NCI-H128 (cell line): ENCODE measurements at regions not wholly inside any gene's neighbourhood (a gene's known extent, or its start where the extent isn't known, plus 50 kb on each side); places are given as distances from the start of the nearest gene placed in this dataset.
A peak's percentile ranks its signal among the peaks of the same experiment; 100 is the strongest.
"Not testable (repeated sequence)": the region's sequence is repeated elsewhere in the genome, so short reads cannot be mapped to it uniquely, and the experiment has no call there.

ENCODE experiments used
- DNase-seq: peaks from one replicate; lab custom pipeline; 2025; ENCODE audit not compliant: unreplicated experiment; lab: John Stamatoyannopoulos, UW

DNA sequence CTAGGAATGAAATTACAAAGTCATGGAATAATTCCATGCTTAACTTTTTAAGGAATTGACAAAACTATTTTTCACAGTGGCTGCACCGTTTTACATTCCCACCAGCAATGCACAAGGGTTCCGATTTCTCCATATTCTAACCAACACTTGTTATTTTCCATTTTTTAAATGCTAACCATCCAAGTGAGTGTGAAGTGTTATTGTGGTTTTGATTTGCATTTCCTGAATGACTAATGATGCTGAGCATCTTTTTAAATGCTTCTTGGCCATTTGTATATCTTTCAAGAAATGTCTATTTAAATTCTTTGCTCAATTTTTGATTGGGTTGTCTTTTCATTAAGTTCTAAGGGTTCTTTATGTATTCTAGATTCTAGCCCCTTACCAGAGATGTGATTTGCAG is 479.5 kb upstream of the SMARCA2 start:
- no peak for DNase-seq

- DNase-seq, result no peak
Measured at GRCh38 chr9:1536522-1537170, 478.5 kb upstream of the SMARCA2 start.

DNA sequence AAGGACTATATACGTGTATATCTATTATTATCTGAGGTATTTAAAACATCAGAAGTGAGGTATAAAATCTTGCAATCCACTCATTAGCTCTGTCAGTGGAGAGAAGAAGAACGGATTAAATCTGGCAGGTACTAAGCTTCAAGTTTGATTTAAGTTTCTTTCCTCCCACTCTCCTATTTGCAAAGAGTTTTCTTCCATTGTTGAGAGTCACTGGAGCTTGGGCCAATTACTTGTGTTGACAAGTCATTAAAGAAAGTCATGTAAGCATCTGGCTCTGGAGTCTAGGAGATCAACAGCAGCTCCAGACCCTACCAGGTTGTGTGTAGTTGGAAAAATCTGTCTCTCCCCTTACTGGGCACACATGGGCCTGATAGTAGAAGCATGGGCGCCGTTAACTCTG is 476.8 kb upstream of the SMARCA2 start:
- DNase-seq, result no peak

DNA sequence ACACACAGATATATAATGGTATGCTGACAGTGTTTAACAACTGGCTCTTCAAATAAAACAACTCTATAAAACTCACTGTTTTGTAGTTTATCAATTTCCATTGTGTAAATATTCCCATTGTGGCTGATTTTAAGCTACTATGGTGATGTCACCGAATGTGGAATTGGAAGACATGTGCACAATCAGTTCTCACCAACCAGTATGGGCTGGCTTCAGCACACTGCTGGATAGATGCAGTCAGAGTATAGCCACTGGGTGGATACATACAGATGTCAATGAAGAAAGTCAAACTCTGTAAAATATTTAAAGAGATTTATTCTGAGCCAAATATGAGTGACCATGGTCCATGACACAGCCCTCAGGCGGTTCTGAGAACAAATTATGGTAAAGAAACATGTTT is 475.9 kb upstream of the SMARCA2 start:
- DNase-seq, result no peak

GRCh38 chr9:1550636-1551035 is 464.5 kb upstream of the SMARCA2 start:
- DNase-seq, result no peak

- no peak for DNase-seq
Measured at GRCh38 chr9:1554081-1555035, 460.8 kb upstream of the SMARCA2 start.

- DNase-seq, result not testable (repeated sequence)
Measured at GRCh38 chr9:1558666-1559065, 456.5 kb upstream of the SMARCA2 start.

- DNase-seq, result no peak
Measured at GRCh38 chr9:1575939-1576338, 439.2 kb upstream of the SMARCA2 start.

GRCh38 chr9:1580215-1580614 is 434.9 kb upstream of the SMARCA2 start:
- DNase-seq, result no peak

DNA sequence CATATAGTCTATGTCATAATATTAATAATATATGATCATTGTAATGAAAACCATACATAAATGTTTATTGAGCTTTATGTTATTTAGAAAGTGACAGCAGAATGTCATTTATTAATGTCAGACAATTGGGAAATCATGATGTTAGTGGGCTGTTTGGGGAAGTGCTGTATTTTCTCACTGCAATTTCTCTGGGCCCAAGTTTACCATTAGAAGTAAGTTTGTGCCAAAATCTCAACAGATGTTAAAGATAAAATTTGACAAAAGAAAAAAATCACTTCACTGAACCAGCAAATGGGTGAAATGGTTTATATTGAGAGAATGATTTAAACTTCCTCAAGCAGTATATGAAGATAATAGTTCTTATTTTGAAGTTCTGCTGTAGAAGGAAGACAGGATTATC is 433.2 kb upstream of the SMARCA2 start:
- no peak for DNase-seq

DNA sequence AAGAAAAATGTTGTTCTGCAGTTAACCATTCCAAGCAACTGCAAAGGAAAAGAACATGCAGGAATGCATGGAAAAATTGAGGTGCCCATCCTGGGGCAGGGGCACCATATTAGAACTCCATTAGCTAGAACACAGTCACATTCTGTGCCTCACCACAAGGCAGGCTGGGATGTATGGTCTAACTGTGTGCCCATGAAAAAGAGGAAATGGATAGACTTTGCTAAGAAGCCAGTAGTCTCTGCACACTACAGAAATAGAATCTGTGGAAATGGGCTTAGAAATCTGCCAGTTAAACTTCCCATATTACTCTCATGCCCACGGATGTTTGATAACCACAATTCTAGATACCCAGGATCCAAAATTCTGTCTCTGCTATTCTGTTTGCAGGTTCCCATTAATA is 423.8 kb upstream of the SMARCA2 start:
- DNase-seq, result no peak

DNA sequence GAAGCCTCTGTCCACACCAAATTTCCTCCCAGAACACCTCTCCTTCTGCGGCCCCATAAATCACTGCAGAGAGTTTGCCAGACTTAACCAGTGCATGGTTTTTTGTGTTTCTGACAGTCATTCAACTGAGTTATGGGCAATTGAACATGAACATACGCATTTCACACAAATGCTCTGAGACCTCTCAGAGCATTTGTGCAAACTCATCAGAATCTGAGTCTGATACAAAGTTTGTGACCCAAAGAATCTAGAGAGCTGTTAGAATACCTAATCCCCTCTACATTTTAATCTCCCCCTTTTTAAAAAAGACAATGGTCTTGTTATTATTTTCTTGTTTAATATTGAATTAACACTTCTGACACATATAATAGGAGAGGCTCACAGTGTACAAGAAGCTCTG is 416.9 kb upstream of the SMARCA2 start:
- no peak for DNase-seq

GRCh38 chr9:1599961-1600360 is 415.2 kb upstream of the SMARCA2 start:
- no peak for DNase-seq

GRCh38 chr9:1604942-1605560 is 410.1 kb upstream of the SMARCA2 start:
- DNase-seq, result peak; percentile 13

DNA sequence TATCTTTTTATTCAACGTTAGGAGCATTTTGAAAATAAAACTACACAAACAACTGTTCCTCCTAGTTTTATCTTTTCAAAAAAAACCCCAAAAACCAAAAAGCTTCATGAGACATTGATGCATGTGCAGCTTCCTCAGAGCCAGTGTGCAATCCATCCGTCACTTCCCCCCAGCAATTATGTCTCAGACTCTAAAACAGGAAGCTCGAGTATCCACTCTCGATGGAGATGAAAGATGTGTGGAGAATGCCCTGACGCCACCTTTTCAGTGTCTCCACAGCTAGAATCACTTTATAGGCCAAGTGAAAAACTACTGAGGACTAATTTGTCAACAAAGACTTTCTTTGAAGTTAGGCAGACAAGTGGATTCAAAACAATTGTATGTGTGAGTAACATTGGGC is 408.9 kb upstream of the SMARCA2 start:
- no peak for DNase-seq

DNA sequence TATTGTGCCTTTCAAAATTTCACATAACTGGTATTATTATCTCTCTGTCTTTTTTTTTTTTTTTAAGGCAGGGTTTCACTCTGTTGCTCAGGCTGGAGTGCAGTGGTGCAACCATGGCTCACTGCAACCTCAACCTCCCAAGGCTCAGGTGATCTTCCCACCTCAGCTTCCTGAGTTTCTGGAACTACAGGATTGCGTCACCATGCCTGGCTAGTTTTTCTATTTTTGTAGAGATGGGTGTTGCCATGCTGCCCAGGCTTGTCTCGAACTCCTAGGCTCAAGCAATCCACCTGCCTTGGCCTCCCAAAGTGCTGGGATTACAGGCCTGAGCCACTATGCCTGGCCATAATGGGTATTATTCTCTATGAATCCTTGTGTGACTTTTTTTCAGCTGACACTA is 402.3 kb upstream of the SMARCA2 start:
- DNase-seq, result no peak

DNA sequence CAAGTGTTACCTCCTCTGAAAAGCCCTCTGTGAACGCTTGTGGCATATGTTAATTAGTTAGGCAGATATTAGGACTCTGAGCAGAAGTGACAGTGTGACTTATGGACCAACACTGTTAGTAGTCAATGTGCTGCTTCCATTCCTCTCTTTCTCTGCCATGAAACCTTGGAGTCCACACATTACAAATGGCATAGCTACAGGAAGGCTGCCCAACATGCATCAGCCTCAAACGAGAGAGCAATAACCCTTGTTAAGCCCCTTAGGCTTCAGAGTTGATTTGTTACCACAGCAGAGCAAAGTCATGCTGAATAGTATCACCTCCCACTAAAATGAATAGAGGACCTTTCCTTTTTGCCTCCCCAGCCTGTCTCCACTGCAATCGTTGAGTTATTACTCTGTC is 397.7 kb upstream of the SMARCA2 start:
- no peak for DNase-seq

DNA sequence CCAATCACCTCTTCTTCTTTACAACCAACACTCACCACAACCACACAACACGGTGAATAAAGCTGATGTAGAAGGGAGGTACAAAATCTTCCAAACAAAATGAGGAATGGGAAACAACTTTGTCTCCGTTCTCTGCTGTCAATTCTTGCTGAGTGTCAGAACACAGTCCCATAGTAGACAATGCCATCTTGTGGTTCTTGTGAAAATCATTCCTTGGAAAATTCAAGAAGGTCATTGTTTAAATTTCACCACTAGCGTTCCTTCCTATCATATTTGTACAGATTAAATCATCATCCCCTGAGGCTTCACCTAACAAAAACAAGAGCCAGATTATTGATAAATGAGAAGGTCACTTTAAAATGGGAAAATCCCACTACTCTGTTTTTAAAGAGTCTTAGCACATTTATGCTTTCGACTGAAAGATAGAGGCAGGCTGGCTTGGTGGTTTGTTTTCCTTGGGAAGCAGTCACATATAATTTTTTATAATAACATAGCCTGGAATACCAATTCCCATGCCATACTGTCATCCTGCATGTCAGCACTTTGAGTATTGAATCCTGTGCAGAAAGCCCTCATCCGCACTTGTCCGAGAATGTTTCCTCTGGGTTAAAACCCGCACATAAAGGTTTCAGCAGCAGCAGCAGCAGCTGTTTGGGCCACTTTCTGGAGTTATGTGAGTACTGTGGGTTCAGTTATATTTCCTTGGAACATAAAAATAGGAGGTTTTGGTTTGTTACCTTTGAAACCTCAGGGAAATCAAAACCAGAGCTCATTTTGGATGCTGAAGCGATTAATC is 395.0 kb upstream of the SMARCA2 start:
- DNase-seq, result peak; percentile 43

- no peak for DNase-seq
Measured at GRCh38 chr9:1637401-1637800, 377.7 kb upstream of the SMARCA2 start.

GRCh38 chr9:1639166-1639565 is 376.0 kb upstream of the SMARCA2 start:
- no peak for DNase-seq

DNA sequence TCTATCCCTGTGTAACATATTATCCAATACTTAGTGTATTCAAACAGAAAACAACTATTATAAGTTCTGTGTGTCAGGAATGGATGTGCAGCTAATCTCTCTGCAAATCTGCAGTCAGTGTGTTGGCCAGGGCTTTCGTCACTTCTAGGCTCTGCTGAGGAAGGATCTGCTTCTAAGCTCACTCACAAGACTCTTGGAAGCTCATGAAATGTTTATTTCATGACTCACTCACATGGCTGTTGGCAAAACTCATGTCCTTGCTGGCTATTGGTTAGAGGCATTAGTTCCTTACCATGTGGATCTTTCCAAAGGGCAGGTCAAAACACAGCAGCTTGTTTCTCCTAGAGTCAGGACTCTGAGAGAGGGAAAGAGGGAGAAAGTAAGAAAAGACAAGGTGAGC is 367.4 kb upstream of the SMARCA2 start:
- DNase-seq, result no peak
